Sigmoid colon (tissue), 4 donors: ENCODE measurements at regions not wholly inside any gene's neighbourhood (a gene's known extent, or its start where the extent isn't known, plus 50 kb on each side); places are given as distances from the start of the nearest gene placed in this dataset.

Source experiments
- EP300 ChIP-seq, 4 donors: sonication (generic); formaldehyde crosslinking; IDR thresholded peaks; one replicate each; pipeline ENCODE4 v1.6.1; 2017; ENCODE audit warnings: antibody characterized with exemption in 4 of 4
- POLR2A ChIP-seq, 2 donors: fragments of 450-650 bp; IDR thresholded peaks; one replicate each; pipeline ENCODE4 v1.6.1; 2016; ENCODE audit warnings: antibody characterized with exemption in 2 of 2, mild to moderate bottlenecking in 2 of 2, moderate library complexity in 2 of 2
- POLR2AphosphoS5 ChIP-seq, 4 donors: sonication (generic); formaldehyde crosslinking; IDR thresholded peaks; one replicate each; pipeline ENCODE4 v1.6.1; 2017; ENCODE audit warnings: antibody characterized with exemption in 4 of 4
- TF ChIP-seq, protein P1 (sequence below), 4 experiments: fragments of 450-650 bp in 3 of 4; fragments of 200-600 bp in 1 of 4; IDR thresholded peaks; one replicate each; pipeline ENCODE4 v1.5.1; 2016 to 2019; ENCODE audit warnings: antibody characterized with exemption in 4 of 4, mild to moderate bottlenecking in 3 of 4, moderate library complexity in 2 of 4

DNA sequence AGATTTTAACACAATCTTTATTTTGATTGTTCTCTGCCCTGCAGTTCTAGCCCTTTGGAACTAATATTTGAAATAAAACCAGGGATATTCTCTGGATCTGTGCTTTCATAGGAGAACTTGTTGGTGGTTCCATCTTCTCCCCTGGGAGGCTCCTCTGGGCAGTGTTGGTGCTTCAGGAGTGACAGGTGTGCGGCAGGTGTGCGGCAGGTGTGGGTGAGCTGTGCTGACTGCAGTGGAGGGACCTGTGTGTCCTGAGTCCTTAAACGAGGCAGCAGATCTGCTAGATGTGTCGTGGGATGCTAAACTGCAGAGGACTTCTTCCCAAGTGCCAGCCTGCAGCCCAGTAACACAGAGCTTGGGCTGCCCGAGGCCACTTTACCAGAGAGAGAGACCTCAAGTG is 98.4 kb downstream of the LYZL1 start:
- TF ChIP-seq, protein P1, sequence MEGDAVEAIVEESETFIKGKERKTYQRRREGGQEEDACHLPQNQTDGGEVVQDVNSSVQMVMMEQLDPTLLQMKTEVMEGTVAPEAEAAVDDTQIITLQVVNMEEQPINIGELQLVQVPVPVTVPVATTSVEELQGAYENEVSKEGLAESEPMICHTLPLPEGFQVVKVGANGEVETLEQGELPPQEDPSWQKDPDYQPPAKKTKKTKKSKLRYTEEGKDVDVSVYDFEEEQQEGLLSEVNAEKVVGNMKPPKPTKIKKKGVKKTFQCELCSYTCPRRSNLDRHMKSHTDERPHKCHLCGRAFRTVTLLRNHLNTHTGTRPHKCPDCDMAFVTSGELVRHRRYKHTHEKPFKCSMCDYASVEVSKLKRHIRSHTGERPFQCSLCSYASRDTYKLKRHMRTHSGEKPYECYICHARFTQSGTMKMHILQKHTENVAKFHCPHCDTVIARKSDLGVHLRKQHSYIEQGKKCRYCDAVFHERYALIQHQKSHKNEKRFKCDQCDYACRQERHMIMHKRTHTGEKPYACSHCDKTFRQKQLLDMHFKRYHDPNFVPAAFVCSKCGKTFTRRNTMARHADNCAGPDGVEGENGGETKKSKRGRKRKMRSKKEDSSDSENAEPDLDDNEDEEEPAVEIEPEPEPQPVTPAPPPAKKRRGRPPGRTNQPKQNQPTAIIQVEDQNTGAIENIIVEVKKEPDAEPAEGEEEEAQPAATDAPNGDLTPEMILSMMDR (IDR thresholded peaks at IDR 0.05) = no peak
- TF ChIP-seq EP300 (IDR thresholded peaks at IDR 0.05) (no peak), POLR2A (IDR thresholded peaks at IDR 0.05) (no peak), POLR2AphosphoS5 (IDR thresholded peaks at IDR 0.05) (no peak)
